ENCODE measurements at regions not wholly inside any gene's neighbourhood (a gene's known extent, or its start where the extent isn't known, plus 50 kb on each side); places are given as distances from the start of the nearest gene placed in this dataset.

DNA sequence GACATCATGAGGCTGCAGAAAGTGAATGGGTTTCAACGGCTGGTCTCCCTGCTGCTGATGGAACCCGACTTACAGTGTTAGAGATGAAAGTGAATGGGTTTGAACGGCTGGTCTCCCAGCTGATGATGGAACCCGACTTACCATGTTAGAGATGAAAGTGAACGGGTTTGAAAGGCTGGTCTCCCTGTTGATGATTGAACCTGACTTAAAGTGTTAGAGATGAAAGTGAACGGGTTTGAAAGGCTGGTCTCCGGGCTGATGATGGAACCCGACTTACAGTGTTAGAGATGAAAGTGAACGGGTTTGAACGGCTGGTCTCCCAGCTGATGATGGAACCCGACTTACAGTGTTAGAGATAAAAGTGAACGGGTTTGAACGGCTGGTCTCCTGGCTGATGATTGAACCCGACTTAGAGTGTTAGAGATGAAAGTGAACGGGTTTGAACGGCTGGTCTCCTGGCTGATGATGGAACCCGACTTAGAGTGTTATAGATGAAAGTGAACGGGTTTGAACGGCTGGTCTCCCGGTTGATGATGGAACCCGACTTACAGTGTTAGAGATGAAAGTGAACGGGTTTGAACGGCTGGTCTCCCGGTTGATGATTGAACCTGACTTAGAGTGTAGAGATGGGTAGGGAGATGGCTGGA lies 76.1 kb upstream of the ALKAL2 start:
- TF ChIP-seq, protein P1, sequence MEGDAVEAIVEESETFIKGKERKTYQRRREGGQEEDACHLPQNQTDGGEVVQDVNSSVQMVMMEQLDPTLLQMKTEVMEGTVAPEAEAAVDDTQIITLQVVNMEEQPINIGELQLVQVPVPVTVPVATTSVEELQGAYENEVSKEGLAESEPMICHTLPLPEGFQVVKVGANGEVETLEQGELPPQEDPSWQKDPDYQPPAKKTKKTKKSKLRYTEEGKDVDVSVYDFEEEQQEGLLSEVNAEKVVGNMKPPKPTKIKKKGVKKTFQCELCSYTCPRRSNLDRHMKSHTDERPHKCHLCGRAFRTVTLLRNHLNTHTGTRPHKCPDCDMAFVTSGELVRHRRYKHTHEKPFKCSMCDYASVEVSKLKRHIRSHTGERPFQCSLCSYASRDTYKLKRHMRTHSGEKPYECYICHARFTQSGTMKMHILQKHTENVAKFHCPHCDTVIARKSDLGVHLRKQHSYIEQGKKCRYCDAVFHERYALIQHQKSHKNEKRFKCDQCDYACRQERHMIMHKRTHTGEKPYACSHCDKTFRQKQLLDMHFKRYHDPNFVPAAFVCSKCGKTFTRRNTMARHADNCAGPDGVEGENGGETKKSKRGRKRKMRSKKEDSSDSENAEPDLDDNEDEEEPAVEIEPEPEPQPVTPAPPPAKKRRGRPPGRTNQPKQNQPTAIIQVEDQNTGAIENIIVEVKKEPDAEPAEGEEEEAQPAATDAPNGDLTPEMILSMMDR (conservative IDR thresholded peaks at IDR 0.05), result no peak
- TF ChIP-seq EZH2 (IDR thresholded peaks at IDR 0.05; ENCODE audit: low read depth), result peak; percentile 93
